Ecto neural progenitor cell (in vitro differentiated cells): ENCODE measurements at regions not wholly inside any gene's neighbourhood (a gene's known extent, or its start where the extent isn't known, plus 50 kb on each side); places are given as distances from the start of the nearest gene placed in this dataset.
"Not testable (repeated sequence)": the region's sequence is repeated elsewhere in the genome, so short reads cannot be mapped to it uniquely, and the experiment has no call there.

ENCODE experiments used
- DNase-seq: peaks from one replicate; pipeline ENCODE4 v3.0.0-alpha.2; 2018; ENCODE audit warnings: low spot score

DNA sequence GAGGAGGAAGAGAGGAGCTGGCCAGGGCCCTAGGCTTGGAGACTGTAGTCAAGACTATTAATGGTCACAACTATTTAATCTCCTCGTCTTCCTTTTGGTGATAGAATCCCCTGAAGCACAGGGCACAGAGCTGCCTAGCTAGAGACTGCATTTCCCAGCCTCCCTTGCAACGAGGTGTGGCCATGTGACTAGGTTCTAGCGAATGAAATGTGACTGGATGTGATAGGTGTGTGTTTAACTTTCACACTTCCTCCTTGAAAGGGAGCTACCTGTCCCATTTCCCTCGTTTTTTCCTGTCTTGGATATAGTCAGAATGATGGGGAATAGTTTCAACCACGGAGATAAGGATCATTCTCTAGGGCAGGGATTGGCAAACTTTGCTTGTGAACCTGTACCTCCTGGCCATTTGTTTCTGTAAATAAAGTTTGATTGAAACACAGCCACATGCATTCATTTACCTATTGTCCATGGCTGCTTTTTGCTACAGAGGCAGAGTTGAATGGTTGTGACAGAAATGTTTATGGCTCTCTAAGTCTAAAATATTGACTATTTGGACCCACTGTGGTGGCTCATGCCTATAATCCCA is 313.5 kb downstream of the MIAT start:
- DNase-seq, result no peak

DNA sequence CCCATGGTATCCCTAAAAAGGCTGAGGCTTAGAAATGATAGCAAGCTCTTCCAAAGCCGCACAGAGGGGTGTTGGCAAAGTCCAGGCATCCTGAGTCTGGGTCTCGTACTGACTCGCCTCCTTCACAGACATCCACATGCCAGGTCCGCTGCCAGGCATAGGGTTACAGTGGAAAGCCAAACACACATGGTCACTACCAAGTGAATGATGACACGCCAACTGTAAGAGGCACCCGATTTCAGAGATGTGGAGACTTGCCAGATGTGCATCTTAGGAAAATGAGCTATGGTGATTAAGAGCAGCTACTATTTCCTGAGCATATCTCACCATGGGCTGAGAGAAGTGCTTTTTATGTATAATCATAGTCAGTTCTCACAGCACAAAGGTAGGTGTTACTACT is 314.9 kb downstream of the MIAT start:
- no peak for DNase-seq

DNA sequence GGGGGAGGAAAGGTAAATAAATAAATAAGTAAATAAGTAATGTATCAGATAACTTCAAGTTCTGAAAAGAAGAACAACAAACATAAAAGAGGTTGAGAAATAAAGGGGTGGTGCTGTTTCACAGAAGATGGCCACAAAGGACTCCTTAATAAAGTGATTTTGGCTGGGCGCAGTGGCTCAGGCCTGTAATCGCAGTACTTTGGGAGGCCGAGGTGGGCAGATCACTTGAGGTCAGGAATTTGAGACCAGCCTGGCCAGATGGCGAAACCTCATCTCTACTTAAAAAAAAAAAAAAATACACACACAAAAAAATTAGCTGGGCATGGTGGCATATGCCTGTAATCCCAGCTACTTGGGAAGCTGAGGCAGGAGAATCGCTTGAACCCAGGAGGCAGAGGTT is 315.5 kb downstream of the MIAT start:
- DNase-seq, result not testable (repeated sequence)

DNA sequence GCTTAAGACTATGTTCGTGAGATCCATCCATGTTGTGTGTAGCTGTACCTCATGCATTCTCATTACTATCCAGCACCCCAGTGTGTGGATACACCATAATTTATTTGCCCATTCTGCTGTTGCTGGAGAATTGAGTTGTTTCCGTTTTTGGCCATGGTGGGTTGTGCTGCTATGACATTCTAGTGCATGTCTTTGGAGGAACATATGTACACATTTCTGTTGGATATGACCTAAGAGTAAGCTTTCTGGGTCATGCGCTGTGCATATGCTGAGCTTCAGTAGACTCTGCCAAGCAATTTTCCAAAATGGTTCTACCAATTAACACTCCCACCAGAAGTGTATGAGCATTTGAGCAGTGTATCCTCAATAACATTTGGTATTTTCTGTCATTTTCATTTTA is 316.6 kb downstream of the MIAT start:
- DNase-seq, result no peak

DNA sequence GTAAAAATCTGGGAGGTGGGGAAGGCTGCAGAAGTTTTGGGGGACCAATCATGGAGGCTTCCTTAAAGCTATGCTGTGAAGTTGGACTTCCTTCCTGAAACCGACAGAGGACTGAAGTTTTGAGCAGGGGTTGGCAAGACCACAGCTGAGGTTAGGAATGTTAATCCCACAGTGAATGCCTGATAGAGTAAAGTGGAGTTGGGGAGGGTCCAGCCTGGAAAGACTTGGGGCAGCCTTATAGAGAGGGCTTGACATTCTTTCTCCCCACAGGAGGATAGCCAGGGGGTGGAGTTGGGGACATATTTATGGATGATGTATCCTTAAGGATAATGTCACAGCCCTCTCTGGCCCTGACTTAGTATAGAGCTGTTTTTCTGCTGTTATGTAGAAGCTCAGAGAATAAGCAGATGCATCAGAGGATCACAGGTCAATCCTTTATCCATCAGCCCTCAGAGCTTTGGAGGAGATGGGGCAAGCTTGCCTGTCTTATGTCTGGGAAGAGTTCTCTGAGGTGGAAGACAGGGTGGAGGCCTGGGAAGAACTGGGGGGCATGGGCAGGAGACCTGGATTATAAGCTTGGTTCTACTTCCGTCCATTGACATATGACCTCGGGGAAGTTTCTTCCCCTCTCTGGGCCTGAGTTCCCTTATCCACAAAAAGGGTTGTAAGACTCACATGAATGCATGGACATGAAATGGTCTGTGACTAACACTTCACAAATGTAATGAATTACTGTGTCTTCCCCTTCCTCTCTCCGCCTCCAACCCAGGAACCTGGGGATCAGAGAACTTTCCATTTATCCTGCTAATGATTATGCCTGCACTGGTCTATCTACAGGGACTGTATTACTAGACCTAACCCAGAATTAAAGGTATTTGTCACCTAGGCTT is 317.8 kb downstream of the MIAT start:
- DNase-seq, result peak; percentile 59

DNA sequence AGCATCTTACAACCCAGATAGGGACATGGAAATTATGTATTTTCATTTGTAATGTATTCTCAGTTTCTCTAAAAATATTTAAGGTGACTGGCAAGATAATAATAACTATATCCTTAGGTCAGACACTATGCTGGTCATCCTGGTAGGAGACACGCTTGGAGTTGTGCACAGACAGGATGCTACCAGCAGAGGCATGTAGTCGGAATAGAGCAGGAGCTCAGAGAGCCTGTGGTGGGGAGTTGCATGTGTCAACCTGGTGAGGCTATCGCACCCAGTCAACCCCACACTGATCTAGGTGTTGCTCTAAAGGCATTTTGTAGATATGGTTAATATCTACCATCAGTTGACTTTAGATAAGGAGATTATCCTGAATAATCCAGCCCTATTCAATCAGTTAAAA is 318.5 kb downstream of the MIAT start:
- no peak for DNase-seq

DNA sequence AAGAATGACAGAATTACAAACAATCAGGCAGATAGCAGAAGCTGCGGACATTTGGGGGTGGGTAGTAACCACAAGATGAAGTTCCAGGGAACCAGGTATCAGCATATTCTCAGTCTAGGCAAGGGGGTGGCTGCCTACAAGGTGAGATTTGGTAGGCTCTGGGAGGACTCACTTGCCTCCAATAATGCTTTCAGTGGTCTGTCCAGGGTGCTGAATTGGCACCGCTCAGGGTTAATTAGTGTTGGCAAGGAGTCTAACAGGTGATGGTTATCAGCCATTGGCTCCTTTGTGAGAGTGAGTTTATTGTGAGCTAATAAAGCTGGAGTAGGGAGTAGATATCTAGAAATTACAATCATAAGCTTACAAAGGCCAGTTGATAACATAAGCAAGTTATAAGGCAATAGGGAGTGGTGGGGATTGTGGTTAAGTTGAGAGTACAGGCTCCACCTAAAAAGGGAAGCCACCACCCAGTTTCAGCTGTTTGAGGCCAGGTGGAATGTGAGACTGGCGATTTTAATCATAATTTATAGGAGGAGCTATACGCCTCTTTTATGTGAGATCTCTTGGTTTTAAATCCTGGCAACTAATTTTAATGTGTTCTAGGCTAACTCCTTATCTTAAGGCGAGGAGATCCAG is 320.5 kb downstream of the MIAT start:
- no peak for DNase-seq

DNA sequence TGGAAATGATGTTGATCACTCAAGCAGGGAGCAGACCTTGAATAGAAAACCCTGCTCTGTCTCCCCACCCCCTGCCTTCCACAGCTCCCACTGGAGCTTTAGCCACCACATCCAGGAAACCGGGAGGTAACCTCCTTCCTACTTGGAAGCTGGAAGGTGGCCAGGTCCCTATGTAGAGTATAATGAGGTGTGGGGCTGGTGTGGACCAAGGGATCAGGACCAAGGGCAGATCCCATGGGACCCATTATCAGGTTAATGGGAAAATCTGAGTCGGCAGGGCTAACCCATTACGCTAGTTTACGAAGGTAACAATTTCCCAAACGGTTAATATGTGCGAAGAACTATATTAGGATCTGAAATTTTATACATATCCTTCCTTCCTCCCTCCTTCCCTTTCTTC is 321.9 kb downstream of the MIAT start:
- no peak for DNase-seq

DNA sequence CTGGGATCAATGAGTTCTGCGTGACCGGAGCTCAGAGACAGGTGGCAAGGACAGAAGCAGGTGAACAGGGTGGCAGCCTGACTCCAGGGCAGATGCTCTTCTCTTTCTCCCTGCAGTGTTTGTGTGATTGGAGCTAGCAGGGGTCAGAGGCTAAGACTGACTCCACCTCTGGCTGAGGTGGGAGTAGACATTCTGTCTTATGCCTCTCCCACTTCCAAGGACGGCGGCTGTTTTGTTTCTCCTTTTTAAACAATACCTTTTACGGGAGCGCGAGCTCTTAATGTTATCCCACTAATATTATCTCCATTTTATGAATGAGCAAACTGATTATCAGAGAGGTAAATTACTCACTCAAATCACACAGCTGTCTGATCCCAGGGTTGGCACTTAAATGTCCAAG is 323.7 kb downstream of the MIAT start:
- DNase-seq, result no peak

DNA sequence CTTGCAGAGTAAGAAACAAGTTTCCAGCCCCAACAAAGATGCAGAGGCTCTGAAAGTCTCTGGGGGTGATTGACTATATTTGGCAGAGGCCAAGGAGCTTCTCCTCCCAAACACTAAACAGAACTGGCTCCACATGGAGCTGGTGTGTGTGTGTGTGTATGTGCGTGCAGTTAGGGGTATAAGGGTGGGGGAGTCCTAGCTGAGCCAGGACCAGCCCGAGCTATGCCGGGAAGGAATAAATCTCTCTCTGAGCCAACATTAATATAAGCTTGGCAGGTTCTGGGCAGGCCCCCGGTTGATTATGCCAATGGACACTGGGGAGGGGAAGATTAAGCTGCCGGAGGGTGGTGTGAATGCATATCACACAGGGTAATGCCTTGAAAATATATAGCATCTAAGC is 324.2 kb downstream of the MIAT start:
- DNase-seq, result no peak

DNA sequence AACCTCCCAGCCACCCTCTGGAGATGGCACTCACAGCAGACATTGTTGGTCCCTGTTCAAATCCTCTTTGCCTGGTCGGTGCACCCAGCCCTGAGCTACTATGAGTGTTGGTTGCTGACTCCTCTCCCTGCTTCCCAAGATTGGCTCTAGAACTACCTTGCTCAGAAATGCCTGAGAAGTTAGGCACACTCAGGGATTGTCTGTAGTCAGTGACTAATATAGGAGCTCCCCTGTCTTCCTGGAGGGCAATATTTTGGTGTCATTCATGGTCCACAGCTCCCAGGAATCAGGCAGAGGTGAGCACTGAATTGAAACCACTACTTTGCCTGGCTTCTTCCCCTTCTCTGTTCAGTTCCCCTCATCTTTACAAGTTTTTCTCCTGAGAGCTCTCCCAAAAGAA is 325.9 kb downstream of the MIAT start:
- DNase-seq, result no peak

DNA sequence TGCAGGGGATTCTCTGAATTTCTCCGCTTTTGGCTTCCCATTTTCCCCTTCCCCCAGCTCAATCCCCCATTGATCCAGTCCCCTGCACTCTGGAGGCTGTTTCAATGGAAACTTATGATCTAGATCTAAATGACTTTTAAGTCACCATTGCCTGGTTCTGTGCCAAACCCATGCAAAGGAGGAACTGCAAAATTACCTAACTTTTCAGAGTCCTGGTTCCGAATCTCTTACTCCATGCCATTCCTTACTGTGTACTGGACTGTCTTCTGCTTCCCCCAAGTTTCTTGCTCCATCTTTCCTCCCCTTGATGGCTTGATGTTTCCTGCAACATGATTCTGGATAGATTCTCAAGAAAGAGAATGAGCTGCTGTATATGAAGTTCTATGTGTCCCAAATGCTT is 327.8 kb downstream of the MIAT start:
- no peak for DNase-seq

DNA sequence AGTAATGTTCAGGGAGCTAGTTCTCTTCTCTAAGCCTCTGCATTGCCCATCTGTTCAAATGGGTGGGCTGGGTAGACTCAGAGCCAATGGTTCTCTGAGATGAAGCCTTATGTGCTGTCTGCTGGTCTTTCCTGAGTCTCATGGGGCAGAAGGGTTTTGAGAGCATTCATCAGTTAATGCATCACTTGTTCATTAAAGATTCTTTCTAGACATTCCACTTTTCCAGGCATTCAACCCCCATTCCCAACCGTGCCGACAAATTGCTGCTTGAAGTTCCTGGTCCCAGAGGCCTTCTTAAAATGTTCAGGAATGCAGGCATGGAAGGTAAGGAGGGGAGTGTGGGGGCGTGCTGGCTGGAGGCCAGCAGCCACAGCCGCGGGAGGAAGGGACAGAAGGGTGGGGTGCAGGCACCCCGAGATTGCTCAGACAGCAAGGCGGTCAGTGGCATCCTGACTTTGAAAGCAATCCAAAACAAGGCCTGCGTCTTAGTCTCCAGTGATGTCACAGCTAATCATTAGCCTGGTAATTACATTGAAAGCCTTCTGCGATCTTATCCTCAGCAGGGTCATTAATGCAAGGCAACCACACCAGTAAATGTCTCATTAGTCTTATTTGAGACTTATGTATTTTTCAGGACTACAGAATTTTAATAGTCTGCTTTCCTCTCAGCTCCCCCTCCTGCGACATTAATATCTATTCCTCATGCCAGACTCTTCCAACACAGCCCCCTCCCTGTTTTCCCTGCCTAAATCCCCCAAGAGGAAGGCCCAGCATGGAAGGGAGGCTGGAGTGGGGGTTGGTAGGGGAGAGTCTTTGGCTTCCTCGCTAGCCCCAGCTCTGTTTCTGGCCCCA is 328.8 kb downstream of the MIAT start:
- no peak for DNase-seq

DNA sequence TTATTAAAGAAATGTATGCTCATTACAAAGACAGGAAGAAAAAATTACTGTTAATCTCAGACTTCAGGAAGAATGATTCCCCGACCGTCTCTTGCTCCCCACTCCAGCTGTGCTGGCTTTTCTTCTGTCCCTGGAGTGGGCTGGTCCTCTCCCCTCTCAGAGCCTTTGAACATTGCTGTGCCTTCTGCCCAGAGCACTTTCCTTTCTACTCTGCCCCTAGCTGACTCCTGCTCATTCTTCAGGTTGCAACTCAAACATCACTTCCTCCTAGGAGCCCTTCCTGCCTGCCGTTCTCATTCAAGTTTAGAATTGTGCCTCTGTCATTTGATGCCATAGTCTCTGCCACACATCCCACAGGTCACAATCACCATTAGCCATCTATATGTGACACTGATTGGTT is 329.5 kb downstream of the MIAT start:
- DNase-seq, result no peak

DNA sequence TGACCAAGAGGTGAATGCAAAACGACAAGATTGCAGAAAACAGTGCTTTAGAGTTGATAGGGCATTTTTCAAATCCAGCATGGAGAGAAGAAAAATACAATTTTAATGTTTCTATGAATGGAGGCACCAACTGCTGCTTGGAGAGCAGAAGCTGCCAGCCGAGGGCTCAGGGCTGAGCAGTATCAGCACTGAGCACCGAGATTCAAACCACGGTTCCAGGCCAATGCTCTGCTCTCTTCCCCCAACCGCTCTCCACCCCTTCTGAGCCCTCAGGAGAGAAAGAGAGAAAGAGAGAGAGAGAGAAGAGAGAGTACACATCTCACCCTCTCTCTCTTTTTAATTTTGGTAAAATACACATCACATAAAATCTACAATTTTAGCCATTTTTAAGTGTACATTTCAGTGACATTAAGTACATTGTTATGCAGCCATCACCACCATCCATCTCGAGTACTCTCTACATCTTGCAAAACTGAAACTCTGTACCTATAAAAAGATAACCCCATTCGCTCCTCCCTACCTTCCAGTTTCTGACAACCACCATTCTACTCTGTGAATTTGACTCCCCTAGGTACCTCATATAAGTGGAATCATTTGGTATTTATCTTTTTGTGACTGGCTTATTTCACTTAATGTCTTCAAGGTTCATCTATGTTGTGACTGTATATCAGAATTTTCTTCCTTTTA is 333.3 kb downstream of the MIAT start:
- DNase-seq, result no peak

DNA sequence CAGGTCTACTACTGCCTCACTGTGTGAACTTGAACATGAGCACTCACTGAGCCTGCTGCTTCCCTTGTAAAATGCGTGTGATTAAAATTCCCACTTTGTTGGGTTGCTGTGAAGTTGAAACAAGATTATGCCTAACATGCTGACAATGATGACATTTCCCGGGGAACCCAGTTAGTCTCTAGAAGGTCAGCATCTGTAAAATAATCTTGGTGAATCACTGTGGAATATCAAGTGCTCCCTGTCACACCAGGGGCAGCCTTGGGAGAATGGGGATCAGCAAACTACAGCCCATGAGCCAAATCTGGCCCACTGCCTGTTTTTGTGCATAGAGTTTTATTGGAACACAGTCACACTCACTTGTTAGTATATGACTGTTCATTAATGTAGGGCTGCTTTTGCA is 335.2 kb downstream of the MIAT start:
- DNase-seq, result no peak

DNA sequence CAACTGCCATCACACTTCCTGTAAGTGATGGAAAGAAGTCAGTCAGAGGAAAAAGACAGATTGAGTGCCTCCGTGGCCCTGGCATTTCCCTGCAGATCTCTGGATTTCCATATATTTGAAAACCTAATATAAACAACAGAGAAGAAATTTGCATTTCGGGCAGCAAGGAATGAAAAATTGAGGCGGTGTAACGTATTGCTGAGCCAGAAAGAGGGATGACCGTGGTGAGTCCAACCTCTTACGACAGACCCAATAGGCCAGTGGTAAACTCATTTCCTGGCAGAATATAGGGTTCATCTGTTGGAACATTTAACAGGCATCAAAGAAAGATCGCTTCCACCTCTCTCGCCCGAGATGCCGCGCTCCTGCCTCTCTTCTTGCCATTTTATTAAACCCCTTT is 336.5 kb downstream of the MIAT start:
- DNase-seq, result no peak

DNA sequence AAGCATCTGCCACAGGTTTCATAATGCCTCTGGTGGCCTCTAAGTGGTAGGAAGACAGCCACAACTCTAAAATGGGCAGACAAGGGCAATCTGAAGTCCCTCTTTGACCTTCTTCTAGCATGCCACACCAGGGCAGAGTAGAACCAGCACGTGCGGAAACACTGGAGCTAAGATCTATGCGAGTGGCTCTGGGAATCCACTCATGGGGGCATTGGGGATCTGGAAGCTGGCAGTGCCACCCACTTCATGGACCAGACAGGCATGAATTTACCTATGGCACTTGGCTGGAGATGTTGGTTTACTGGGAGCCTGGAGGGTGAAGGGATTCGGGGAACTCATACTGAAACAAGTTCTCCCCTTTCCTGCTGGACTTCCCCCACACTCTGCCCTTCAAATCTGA is 337.4 kb downstream of the MIAT start:
- no peak for DNase-seq

DNA sequence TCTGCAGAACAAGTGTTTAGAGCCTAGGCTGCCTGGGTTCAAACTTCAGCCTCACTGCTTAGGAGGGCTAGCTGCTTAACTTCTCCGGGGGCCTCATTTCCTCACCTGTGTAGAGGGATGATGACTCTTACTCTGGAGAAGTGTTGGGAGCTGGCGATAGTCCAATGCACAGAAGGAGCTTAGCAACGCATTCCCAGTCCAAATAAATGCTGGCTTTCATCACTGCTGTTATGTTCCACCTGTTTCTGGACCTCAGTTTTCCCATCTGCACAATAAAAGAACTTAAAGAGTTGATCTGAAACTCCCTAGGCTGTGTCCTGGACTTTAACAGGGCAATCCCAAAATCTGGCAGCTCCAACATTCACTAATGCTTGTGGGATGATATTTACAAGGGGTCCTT is 337.8 kb downstream of the MIAT start:
- DNase-seq, result no peak

DNA sequence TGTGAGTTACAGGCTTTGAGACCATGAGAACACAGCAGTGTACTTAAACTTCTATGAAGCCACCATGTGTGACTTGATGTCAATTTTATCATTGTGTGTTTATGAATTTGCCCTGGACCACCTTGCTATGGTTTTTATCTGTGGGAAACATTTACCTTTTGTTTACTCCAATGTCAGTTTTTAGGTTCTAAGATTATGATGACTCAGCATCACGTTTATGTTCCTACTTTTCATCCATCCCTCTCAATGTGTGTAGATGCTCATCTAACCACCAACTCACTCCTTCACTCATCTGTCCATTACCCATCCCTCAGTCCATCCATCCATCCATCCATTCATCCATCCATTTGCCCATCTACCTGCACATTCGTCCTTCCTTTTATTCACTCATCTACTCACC is 338.8 kb downstream of the MIAT start:
- DNase-seq, result no peak

DNA sequence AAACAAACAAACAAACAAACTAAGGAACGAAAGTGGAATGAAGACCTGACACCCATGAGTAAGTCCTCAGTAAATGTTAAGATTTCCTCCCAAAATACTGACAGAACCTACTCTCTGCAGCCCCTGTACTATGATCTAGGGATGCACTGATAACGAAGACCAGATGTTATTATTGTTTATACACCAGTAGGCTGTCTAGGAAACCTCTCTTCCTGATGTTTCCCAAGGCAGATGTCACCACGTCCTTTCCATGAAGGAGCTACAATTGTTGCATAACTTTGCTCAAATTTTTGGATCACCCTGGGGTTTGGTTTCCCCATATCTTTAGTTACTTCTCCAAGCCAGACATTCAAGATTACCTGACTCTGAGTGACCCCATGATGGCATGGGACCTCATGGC is 340.7 kb downstream of the MIAT start:
- DNase-seq, result no peak

DNA sequence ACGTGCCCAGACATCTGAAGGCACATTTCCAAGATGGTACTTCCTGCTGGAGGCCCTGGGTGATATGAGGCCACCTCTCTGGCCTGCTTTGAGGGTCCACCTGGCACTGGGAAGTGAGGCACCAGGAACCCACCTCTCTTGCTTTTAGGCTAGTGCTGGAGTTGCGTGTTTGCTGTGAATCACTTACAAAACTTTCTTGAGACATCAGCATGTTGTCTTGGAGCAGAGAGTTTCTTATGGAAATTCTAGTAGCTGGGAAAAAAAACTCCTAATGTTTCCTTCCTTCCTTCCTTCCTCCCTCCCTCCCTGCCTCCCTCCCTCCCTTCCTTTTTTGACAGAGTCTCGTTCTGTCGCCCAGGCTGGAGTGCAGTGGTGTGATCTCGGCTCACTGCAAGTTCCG is 341.3 kb downstream of the MIAT start:
- DNase-seq, result no peak
